Right lobe of liver (tissue), 6 donors: ENCODE measurements at regions not wholly inside any gene's neighbourhood (a gene's known extent, or its start where the extent isn't known, plus 50 kb on each side); places are given as distances from the start of the nearest gene placed in this dataset.

Experiments
- ATAC-seq, 4 donors: fragments of 200-7000 bp; cut with Tn5 transposase; one replicate each; pipeline ENCODE4 v1.9.1; 2020; ENCODE audit warnings: mild to moderate bottlenecking in 4 of 4, moderate library complexity in 4 of 4
- DNase-seq, 3 donors: peaks; one replicate each; pipeline ENCODE4 v3.0.0-alpha.2; 2020
- H3K27ac ChIP-seq, 3 donors: fragments of 200-600 bp; one replicate each; pipeline ENCODE4 v1.8.0; 2022
- H3K27me3 ChIP-seq, 2 donors: fragments of 200-600 bp; one replicate each; pipeline ENCODE4 v1.8.0; 2022
- H3K36me3 ChIP-seq, 4 donors: fragments of 200-600 bp; sonication (generic) in 1 of 4; one replicate each; pipeline versions ENCODE4 v1.5.1 to v1.8.0; 2017 to 2022; ENCODE audit warnings: control low read depth in 1 of 4
- H3K4me1 ChIP-seq, 4 donors: fragments of 200-600 bp; sonication (generic) in 1 of 4; one replicate each; pipeline versions ENCODE4 v1.5.1 to v1.8.0; 2017 to 2022; ENCODE audit warnings: control low read depth in 1 of 4
- H3K4me3 ChIP-seq, 3 donors: fragments of 200-600 bp; one replicate each; pipeline ENCODE4 v1.8.0; 2022
- H3K9me3 ChIP-seq, 4 donors: fragments of 200-600 bp; sonication (generic) in 1 of 4; one replicate each; pipeline versions ENCODE4 v1.5.1 to v1.8.0; 2017 to 2022; ENCODE audit warnings: control low read depth in 1 of 4
- POLR2A ChIP-seq: fragments of 450-650 bp; IDR thresholded peaks from one replicate; pipeline ENCODE4 v1.6.1; 2017; ENCODE audit warnings: antibody characterized with exemption, mild to moderate bottlenecking
- WGBS: methylation state at CpG from one replicate; pipeline ENCODE4 v1.1.6; 2018; ENCODE audit warnings: low coverage, low lambda C conversion rate; ENCODE audit not compliant: insufficient coverage; ENCODE audit errors: missing lambda C conversion rate; 5-methylcytosine and 5-hydroxymethylcytosine counted together
- intact Hi-C, 2 donors: fragments of 100-400 bp; cut with DNase I; formaldehyde crosslinking; loops; one replicate each; pipeline versions ENCODE4 v1.11.2 to v1.14.1; 2022
- TF ChIP-seq, protein P1 (sequence below), 4 donors: fragments of 200-600 bp in 3 of 4; fragments of 450-650 bp in 1 of 4; IDR thresholded peaks; one replicate each; pipeline versions ENCODE4 v1.5.1 to v1.8.0; 2016 to 2022; ENCODE audit warnings: antibody characterized with exemption in 4 of 4, mild to moderate bottlenecking in 2 of 4
- donor health status: DM: no; HTN: yes; CAD: no.
- donor health status: DM: no; HTN: no; CAD: no.
- donor health status: DM: no; HTN: no; CAD: no.
- donor health status: DM: no; HTN: yes; CAD: no.
- donor health status: DM: no; HTN: yes; CAD: no.

DNA sequence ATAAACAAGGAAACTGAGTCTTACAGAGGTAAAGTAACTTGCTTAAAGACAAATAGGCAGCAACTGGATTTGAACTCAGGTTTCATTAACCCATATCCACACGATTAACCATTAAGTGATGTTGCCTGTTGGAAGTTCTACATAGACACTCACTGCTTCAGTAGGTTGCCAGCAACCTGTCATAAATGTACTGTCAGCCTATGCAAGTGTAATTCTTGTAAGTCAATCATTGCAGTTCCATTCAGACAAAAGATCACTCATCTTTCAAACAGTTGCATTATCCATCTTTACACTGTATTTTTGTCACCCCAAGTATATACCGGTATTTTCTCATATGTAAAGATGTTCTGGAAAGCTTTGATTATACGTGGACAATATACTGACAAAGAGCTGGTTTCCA lies 676.9 kb upstream of the PCDH20 start:
- Histone ChIP-seq H3K36me3 (no peaks in the 10 kb centered on the region), H3K27me3 (no peaks in the 10 kb centered on the region), H3K4me1 (no peaks in the 10 kb centered on the region), H3K27ac (no peak overlapping the region), H3K4me3 (no peak overlapping the region), H3K9me3 (no peaks in the 10 kb centered on the region)
- 57% methylated on average over 3 of the region's 3 CpGs for WGBS
- no peak for ATAC-seq
- intact Hi-C loops = no loop called here
- TF ChIP-seq, protein P1, sequence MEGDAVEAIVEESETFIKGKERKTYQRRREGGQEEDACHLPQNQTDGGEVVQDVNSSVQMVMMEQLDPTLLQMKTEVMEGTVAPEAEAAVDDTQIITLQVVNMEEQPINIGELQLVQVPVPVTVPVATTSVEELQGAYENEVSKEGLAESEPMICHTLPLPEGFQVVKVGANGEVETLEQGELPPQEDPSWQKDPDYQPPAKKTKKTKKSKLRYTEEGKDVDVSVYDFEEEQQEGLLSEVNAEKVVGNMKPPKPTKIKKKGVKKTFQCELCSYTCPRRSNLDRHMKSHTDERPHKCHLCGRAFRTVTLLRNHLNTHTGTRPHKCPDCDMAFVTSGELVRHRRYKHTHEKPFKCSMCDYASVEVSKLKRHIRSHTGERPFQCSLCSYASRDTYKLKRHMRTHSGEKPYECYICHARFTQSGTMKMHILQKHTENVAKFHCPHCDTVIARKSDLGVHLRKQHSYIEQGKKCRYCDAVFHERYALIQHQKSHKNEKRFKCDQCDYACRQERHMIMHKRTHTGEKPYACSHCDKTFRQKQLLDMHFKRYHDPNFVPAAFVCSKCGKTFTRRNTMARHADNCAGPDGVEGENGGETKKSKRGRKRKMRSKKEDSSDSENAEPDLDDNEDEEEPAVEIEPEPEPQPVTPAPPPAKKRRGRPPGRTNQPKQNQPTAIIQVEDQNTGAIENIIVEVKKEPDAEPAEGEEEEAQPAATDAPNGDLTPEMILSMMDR (IDR thresholded peaks at IDR 0.05) = no peak
- no peak for TF ChIP-seq POLR2A
- DNase-seq = no peak

DNA sequence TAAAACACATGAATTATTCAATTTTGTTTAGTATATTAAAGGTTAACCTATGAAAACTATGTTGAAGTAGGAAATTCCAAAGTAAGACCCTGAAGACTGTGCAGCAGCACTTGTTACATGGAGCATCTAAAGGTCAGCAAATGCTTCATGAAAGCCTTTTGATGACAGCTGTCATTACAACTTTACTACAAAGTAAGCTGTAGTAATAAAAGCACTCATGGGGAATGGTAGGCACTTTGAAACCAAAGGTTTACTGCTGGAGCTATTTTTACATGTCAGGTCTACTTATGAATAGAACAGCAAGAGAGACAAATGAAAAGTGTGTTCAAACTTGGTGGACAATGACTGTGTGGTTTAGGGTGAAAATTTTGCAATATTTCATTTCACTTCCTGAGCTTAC lies 672.5 kb upstream of the PCDH20 start:
- H3K27me3 ChIP-seq = no peaks in the 10 kb centered on the region
- no peaks in the 10 kb centered on the region for H3K4me1 ChIP-seq
- no peak overlapping the region for H3K4me3 ChIP-seq
- H3K9me3 ChIP-seq = no peaks in the 10 kb centered on the region
- no peaks in the 10 kb centered on the region for H3K36me3 ChIP-seq
- DNase-seq = no peak
- H3K27ac ChIP-seq = no peak overlapping the region
- intact Hi-C loops = no loop called here
- no peak for ATAC-seq
- no peak for TF ChIP-seq POLR2A

DNA sequence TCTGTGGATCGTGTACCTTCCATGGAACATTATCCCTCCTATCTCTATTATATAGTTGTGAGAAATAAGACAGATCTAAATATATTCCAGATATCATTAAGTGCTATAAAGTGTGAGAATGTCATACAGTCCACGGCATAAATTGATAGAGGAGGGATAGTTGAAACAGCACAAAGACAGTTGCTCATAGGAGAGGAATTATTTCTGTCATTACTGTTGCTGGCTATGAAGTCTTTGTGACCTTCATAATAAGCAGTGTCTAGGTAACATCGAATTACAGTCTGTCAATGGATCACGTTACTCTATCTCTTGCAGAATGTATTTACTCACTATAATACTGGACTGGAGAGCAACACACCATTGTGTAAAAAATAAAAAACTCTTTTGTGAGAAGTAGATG lies 671.5 kb upstream of the PCDH20 start:
- DNase-seq = no peak
- no peaks in the 10 kb centered on the region for H3K4me1 ChIP-seq
- no peak overlapping the region for H3K27ac ChIP-seq
- ATAC-seq = no peak
- TF ChIP-seq POLR2A = no peak
- TF ChIP-seq, protein P1 (IDR thresholded peaks at IDR 0.05) = no peak
- H3K4me3 ChIP-seq = no peak overlapping the region
- no peaks in the 10 kb centered on the region for H3K36me3 ChIP-seq
- H3K9me3 ChIP-seq = no peaks in the 10 kb centered on the region
- WGBS = 44% methylated on average over 4 of the region's 4 CpGs
- intact Hi-C loops = no loop called here
- no peaks in the 10 kb centered on the region for H3K27me3 ChIP-seq

DNA sequence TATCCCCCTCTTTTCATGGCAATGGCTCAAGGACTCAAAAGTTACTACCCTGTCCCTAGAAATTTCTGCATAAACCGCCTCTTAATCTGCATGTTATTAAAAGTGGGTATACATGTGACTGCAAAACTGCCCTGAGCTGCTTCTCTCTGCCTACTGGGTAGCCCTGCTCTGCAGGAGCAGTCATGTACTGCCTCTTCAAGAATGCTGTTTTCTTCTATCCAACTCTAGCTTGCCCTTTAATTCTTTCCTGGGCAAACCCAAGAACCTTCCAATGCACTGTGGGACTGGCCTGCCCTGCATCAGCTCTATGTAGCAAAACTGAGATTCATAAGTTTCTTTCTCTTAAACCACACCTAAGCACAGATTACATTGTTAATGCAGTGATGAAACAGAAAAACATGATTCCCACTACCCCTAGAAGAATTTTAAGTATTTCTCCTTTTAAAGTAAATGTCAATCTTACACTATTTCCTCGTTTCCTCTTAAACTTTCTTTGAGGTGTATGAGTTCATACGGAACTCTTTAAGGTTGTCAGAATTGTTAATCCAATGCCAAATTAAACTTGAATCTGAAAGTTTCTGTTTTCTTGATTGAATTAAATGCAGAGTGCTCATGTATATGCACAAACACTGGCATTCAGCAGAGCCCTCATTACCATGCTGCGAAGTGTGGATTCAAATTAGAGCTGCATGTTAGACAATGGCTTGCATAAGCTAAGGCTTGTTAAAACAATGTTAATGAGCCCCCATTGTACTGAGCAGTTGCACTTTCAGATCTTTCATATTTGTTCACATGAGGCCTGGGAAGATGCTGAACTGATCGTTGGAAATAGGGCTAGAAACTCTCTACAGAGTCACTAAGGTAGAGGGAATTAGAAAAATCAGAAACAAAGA lies 669.9 kb upstream of the PCDH20 start:
- no peaks in the 10 kb centered on the region for H3K27me3 ChIP-seq
- TF ChIP-seq POLR2A = no peak
- TF ChIP-seq, protein P1 (IDR thresholded peaks at IDR 0.05) = no peak
- no peaks in the 10 kb centered on the region for H3K4me1 ChIP-seq
- H3K4me3 ChIP-seq = no peak overlapping the region
- H3K36me3 ChIP-seq = no peaks in the 10 kb centered on the region
- H3K9me3 ChIP-seq = no peaks in the 10 kb centered on the region
- no peak overlapping the region for H3K27ac ChIP-seq
- 40% methylated on average over 5 of the region's 5 CpGs for WGBS
- intact Hi-C loops = no loop called here
- DNase-seq = no peak
- no peak for ATAC-seq

DNA sequence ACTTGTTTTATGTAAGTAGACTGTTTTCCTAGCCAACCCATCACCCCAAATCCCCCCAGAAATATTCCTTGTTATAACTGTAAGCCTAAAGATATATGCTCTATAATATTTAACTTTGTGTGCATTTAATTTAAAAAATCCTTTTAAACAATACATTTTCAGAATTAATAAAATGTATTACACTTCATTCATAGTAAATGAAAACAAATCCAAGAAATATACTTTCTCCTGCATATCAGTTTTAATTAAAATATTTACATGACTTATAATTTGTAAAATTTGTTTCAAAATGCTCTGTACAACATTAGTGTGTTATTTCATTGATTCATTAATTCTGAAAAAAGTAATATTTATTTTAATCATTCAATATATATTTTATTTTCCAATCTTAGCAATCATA lies 669.1 kb upstream of the PCDH20 start:
- Histone ChIP-seq H3K4me1 (no peaks in the 10 kb centered on the region), H3K4me3 (no peak overlapping the region), H3K27ac (no peak overlapping the region), H3K27me3 (no peaks in the 10 kb centered on the region), H3K36me3 (no peaks in the 10 kb centered on the region), H3K9me3 (no peaks in the 10 kb centered on the region)
- ATAC-seq = no peak
- intact Hi-C loops = no loop called here
- TF ChIP-seq, protein P1 (IDR thresholded peaks at IDR 0.05) = no peak
- no peak for TF ChIP-seq POLR2A
- no peak for DNase-seq
